ENCODE measurements at regions not wholly inside any gene's neighbourhood (a gene's known extent, or its start where the extent isn't known, plus 50 kb on each side); places are given as distances from the start of the nearest gene placed in this dataset.
"Not testable (repeated sequence)": the region's sequence is repeated elsewhere in the genome, so short reads cannot be mapped to it uniquely, and the experiment has no call there.

- FAIRE-seq (no peak), DNase-seq (ENCODE audit: low read depth) (peak; percentile 7)
Measured at GRCh38 chr5:163339148-163339547, 98.2 kb upstream of the CCNG1 start.

DNA sequence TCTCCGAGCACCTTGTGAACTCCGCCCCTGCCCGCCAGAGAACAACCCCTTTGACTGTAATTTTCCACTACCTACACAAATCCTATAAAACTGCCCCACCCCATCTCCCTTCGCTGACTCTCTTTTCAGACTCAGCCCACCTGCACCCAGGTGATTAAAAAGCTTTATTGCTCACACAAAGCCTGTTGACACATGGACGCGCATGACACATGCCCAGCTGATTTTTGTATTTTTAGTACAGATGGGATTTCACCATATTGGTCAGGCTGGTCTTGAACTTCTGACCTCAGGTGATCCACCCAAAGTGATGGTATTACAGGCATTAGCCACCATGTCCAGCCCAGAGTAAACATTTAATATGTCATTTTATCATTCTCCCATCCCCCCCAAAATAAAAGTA lies 97.0 kb upstream of the CCNG1 start:
- not testable (repeated sequence) for DNase-seq (ENCODE audit: low read depth); H3K36me3 ChIP-seq (ENCODE audit: control insufficient read depth, insufficient read depth, low read length); H3K27me3 ChIP-seq (ENCODE audit: control insufficient read depth, insufficient read depth, low read length); FAIRE-seq; H3K4me3 ChIP-seq (ENCODE audit: low read depth, low read length)

More at GRCh38 chr5:163339148-163339547, 98.2 kb upstream of the CCNG1 start:
- TF ChIP-seq, protein P1, sequence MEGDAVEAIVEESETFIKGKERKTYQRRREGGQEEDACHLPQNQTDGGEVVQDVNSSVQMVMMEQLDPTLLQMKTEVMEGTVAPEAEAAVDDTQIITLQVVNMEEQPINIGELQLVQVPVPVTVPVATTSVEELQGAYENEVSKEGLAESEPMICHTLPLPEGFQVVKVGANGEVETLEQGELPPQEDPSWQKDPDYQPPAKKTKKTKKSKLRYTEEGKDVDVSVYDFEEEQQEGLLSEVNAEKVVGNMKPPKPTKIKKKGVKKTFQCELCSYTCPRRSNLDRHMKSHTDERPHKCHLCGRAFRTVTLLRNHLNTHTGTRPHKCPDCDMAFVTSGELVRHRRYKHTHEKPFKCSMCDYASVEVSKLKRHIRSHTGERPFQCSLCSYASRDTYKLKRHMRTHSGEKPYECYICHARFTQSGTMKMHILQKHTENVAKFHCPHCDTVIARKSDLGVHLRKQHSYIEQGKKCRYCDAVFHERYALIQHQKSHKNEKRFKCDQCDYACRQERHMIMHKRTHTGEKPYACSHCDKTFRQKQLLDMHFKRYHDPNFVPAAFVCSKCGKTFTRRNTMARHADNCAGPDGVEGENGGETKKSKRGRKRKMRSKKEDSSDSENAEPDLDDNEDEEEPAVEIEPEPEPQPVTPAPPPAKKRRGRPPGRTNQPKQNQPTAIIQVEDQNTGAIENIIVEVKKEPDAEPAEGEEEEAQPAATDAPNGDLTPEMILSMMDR (IDR thresholded peaks at IDR 0.05; ENCODE audit: insufficient read depth, low read length, severe bottlenecking): no peak
- Histone ChIP-seq H3K27me3 (ENCODE audit: control insufficient read depth, insufficient read depth, low read length) (no peaks in the 10 kb centered on the region), H3K4me3 (ENCODE audit: low read depth, low read length) (no peak overlapping the region), H3K36me3 (ENCODE audit: control insufficient read depth, insufficient read depth, low read length) (no peaks in the 10 kb centered on the region)

DNA sequence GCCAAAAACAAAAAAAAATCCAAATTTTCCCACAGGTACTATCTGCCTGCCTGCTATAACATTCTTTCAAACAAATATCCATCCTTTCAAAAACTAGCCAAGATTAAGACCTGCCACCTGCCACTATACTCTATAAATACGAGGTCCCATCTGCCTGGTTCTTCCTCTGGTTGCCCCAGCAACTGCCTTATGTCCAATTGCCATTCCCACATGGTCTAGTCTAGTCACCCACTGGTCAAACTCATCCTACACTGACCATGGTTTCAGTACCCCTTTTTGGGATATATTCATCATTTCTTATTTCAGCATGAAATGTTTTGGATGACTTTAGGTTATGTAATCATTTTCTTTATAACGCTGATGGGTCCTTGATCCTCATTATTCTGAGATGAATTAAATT lies 95.1 kb upstream of the CCNG1 start:
- FAIRE-seq: no peak
- no peaks in the 10 kb centered on the region for H3K36me3 ChIP-seq (ENCODE audit: control insufficient read depth, insufficient read depth, low read length)
- H3K4me3 ChIP-seq (ENCODE audit: low read depth, low read length): no peak overlapping the region
- DNase-seq (ENCODE audit: low read depth): no peak
- no peaks in the 10 kb centered on the region for H3K27me3 ChIP-seq (ENCODE audit: control insufficient read depth, insufficient read depth, low read length)
- TF ChIP-seq, protein P1 (IDR thresholded peaks at IDR 0.05; ENCODE audit: insufficient read depth, low read length, severe bottlenecking): no peak

DNA sequence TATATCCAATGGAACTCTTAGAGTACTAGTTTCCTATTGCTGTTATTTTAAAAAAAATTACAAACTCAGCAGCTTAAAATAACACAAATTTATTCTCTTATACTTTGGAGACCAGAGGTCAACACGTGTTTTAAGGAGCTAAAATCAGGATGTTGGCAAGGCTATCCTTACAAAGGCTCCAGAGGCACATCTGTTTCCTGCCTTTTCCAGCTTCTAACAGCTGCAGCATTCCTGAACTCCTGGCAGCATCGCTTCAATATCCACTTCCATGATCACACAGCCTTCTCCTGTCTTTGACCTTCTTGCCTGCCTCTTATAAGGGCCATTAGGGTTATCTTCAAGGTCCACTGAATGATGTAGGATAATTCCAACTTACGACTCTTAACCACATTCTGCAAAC lies 92.2 kb upstream of the CCNG1 start:
- TF ChIP-seq, protein P1 (IDR thresholded peaks at IDR 0.05; ENCODE audit: insufficient read depth, low read length, severe bottlenecking): no peak
- H3K27me3 ChIP-seq (ENCODE audit: control insufficient read depth, insufficient read depth, low read length): no peaks in the 10 kb centered on the region
- H3K36me3 ChIP-seq (ENCODE audit: control insufficient read depth, insufficient read depth, low read length): no peaks in the 10 kb centered on the region
- H3K4me3 ChIP-seq (ENCODE audit: low read depth, low read length): no peak overlapping the region
- no peak for DNase-seq (ENCODE audit: low read depth)
- FAIRE-seq: no peak

DNA sequence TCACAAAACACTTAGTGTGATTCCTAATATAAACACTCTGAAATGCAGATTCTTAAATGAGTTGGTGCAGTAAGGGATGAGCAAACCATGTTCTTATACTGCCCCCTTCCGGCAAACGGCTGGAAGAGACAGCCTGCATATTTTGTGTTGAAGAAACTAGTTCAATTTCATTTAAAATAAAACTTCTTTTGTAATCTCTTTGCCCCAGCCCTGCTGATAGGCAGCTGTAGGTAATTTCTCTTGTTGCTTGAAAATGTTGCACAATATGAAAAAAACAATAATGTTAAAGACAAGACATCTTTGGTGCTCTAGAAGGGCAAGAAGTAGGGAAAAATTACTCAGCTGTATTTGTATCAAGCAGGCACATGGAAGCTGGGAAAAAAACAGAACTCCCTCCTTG lies 89.7 kb upstream of the CCNG1 start:
- DNase-seq (ENCODE audit: low read depth): peak; percentile 51
- TF ChIP-seq, protein P1 (IDR thresholded peaks at IDR 0.05; ENCODE audit: insufficient read depth, low read length, severe bottlenecking): peak; percentile 63
- Histone ChIP-seq H3K27me3 (ENCODE audit: control insufficient read depth, insufficient read depth, low read length) (no peaks in the 10 kb centered on the region), H3K4me3 (ENCODE audit: low read depth, low read length) (no peak overlapping the region), H3K36me3 (ENCODE audit: control insufficient read depth, insufficient read depth, low read length) (no peaks in the 10 kb centered on the region)
- FAIRE-seq: no peak

GRCh38 chr5:163350083-163350482 lies 87.3 kb upstream of the CCNG1 start:
- no peaks in the 10 kb centered on the region for H3K27me3 ChIP-seq (ENCODE audit: control insufficient read depth, insufficient read depth, low read length)
- no peak overlapping the region for H3K4me3 ChIP-seq (ENCODE audit: low read depth, low read length)
- peak; percentile 27 for DNase-seq (ENCODE audit: low read depth)
- no peak for FAIRE-seq
- H3K36me3 ChIP-seq (ENCODE audit: control insufficient read depth, insufficient read depth, low read length): no peaks in the 10 kb centered on the region
- TF ChIP-seq, protein P1 (IDR thresholded peaks at IDR 0.05; ENCODE audit: insufficient read depth, low read length, severe bottlenecking): no peak
